GM04504 (cell line): ENCODE measurements at regions not wholly inside any gene's neighbourhood (a gene's known extent, or its start where the extent isn't known, plus 50 kb on each side); places are given as distances from the start of the nearest gene placed in this dataset.
"Not testable (repeated sequence)": the region's sequence is repeated elsewhere in the genome, so short reads cannot be mapped to it uniquely, and the experiment has no call there.

ENCODE experiments used
- DNase-seq: peaks from one replicate; pipeline ENCODE4 v3.0.0-alpha.2; 2012; ENCODE audit warnings: low read depth

GRCh38 chr7:113383638-113384037 lies 265.3 kb upstream of the SMIM30 start:
- DNase-seq = no peak

- DNase-seq = no peak
These were observed 261.4 kb upstream of the SMIM30 start for GRCh38 chr7:113379746-113380145.

DNA sequence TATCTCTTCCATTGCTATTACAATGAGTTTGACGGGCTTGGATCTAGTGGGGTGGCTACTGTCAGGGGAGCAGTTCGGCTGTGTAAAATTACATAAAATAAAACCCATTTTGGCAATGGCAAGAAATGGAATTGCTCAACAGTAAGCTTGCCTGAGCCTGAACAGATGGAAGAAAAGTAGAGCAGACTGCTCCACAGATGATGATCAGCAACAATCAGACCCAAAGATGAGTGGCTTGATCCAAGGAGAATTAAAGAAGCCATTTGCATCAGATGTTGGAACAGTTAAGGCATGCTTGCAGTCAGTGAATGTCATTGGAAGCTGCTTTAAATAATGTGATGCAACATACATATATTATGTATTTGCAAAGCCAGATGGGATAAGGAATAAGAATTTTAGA lies 256.6 kb upstream of the SMIM30 start:
- DNase-seq = no peak

DNA sequence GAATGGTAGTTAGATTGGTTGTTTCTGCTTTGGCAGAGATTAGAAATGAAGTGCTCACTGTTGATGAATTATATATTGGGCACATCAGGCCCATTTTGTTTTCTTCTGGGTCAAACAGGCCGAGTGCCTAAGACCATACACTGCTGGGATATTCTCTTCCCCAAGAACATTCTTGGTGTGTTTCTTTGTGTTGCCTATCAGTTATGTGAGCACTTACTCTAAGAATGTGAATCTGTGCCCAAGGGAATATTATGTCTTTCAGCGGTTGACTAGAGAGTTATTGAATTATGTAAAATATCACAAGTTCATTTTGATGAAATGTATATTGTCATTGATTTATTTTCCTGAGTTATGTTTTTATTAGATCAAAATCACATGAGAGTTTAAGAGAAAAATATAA lies 255.5 kb upstream of the SMIM30 start:
- DNase-seq = no peak

GRCh38 chr7:113371416-113372043 lies 253.2 kb upstream of the SMIM30 start:
- no peak for DNase-seq

- no peak for DNase-seq
These were observed 252.6 kb upstream of the SMIM30 start for GRCh38 chr7:113370910-113371309.

DNA sequence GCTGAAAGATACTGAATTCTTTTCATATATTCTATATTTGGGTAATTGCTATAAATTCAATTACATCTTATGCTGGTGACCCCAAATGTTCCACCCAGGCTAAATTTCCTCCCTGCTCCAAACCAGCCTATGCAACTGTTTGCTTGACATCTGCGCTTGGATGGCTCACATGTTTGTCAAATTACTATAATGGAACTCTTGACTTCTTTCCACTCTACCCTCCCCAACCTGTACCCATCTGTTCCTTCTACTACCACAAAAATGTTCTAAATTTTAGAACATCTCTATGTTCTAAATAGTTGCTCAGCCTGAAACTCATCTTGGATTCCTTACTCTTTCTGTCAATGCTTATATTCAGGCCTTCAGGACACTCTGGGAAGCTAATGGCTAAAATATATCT lies 249.9 kb upstream of the SMIM30 start:
- DNase-seq = no peak

GRCh38 chr7:113367041-113367586 lies 248.8 kb upstream of the SMIM30 start:
- DNase-seq = no peak

- no peak for DNase-seq
These were observed 247.8 kb upstream of the SMIM30 start for GRCh38 chr7:113366122-113366521.

DNA sequence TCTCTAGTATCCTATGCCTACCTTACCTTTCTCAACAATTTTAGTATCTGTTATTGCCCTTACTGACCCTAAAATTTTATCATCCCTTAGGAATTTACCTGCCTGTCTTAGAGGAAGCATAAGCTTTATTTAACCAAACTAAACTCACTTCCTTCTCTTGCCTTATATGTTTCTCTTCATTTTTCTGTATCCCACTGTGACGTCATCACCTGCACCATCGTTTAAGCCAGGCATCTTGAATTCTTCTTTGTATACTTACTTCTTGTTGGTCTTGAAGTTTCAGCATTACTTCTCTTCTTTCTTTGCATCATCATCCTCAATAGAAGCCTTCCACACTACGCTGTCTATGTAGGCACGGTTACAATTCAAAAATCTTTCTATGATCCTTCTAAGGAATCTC lies 231.0 kb upstream of the SMIM30 start:
- DNase-seq = no peak

- no peak for DNase-seq
These were observed 221.3 kb upstream of the SMIM30 start for GRCh38 chr7:113339661-113340060.

GRCh38 chr7:113338071-113338696 lies 219.8 kb upstream of the SMIM30 start:
- no peak for DNase-seq

DNA sequence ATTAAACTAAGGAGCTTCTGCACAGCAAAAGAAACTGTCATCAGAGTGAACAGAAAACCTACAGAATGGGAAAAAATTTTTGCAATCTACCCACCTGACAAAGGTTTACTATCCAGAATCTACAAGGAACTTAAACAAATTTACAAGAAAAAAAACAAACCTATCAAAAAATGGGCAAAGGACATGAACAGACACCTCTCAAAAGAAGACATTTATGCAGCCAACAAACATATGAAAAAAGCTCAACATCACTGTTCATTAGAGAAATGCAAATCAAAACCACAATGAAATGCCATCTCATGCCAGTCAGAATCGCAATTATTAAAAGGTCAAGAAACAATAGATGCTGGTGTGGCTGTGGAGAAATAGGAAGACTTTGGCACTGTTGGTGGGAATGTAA lies 218.5 kb upstream of the SMIM30 start:
- not testable (repeated sequence) for DNase-seq

DNA sequence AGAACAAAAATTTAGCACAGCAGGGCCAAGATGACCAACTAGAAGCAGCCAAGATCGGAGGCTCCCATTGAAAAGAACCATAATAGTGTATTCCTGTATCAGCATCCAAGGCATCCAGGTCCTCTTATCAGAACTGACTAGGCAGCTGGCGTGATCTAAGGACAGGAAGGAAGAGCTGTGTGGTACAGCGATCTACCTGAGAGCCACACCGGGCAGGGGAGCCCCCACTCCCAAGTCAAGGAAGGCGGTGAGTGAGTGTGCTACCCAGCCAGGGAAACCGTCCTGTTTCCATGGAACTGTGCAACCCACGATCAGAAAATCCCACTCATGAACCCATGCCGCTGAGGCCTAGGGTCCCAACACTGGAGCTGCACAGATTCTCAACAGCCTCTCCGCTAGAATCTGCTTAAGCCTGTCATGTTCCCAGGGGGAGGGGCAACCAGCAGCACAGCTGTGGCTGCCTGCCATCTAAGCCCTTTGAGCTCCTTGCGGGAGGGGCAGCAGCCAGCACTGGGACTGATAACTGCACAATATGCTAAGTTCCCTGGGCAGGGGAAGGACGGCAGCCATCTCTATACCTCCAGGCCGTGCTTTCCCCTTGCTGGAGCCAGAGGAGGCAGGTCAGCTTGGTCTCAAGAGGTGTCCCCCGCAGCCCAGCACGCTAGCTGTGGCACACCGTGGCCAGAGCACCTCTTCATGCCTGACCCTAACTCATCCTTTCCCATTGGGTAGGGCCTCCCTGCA lies 213.0 kb upstream of the SMIM30 start:
- DNase-seq = no peak

GRCh38 chr7:113321201-113321600 lies 202.8 kb upstream of the SMIM30 start:
- no peak for DNase-seq

DNA sequence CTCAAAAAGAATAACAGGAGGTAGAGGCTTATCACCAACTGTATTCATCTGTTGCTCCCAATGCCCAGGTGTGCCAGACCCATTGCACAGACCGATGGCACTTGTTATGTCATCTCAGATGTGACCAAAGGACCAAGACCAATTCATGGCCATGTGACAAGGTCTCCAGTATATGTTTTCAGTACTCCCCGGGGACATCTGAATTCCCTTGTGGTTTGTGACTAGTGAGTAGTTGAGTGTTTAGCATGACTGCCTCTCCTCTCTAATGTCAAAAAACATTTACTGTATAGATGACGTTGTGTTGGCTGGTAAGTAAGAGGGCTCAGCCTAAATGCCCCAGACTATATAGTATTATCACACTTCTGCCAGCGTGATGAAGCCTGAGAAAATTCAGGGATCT lies 202.1 kb upstream of the SMIM30 start:
- DNase-seq = no peak

GRCh38 chr7:113314594-113314993 lies 196.2 kb upstream of the SMIM30 start:
- no peak for DNase-seq

DNA sequence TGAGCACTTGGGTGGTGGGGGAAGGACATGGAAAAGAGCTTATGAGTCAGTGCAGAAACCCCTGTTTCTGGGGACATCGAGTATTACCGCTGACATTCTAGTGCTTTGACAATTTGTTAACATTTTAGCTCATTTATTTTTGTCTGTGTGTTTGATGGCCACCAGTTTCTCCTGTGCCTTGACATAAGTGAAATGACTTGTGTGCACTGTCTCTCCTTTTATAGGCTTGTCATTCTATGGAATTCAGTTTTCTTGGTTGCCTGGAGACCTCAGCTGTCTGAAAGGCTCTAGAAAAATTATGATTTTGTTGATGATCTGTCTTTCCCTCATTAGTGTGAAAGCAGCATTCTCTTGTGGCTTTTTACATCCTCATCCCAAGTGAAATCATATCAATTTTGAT lies 190.0 kb upstream of the SMIM30 start:
- DNase-seq = no peak

GRCh38 chr7:113307147-113307546 lies 188.8 kb upstream of the SMIM30 start:
- DNase-seq = no peak

- no peak for DNase-seq
These were observed 187.9 kb upstream of the SMIM30 start for GRCh38 chr7:113306302-113306701.

GRCh38 chr7:113304104-113304503 lies 185.8 kb upstream of the SMIM30 start:
- DNase-seq = no peak

GRCh38 chr7:113303388-113303787 lies 185.0 kb upstream of the SMIM30 start:
- not testable (repeated sequence) for DNase-seq

GRCh38 chr7:113301983-113302382 lies 183.6 kb upstream of the SMIM30 start:
- no peak for DNase-seq
